Heart left ventricle (tissue), 16 donors: ENCODE measurements at regions not wholly inside any gene's neighbourhood (a gene's known extent, or its start where the extent isn't known, plus 50 kb on each side); places are given as distances from the start of the nearest gene placed in this dataset.

ENCODE experiments used
- ATAC-seq, 4 donors: fragments of 200-7000 bp; cut with Tn5 transposase; one replicate each; pipeline ENCODE4 v1.9.1; 2020 to 2022; ENCODE audit warnings: moderate library complexity in 4 of 4, mild to moderate bottlenecking in 3 of 4, moderate number of reproducible peaks in 1 of 4
- DNase-seq, 5 donors: peaks; one replicate each; pipeline ENCODE4 v3.0.0-alpha.2; 2020
- H3K27ac ChIP-seq, 12 donors: fragments of 200-600 bp; sonication (generic) in 4 of 12; one replicate each; pipeline versions ENCODE4 v1.5.0 to v1.8.0; 2016 to 2022; ENCODE audit warnings: mild to moderate bottlenecking in 2 of 12
- H3K27me3 ChIP-seq, 9 donors: fragments of 200-600 bp; sonication (generic) in 2 of 9; one replicate each; pipeline versions ENCODE4 v1.5.1 to v1.8.0; 2016 to 2022; ENCODE audit warnings: mild to moderate bottlenecking in 3 of 9
- H3K36me3 ChIP-seq, 9 donors: fragments of 200-600 bp; sonication (generic) in 2 of 9; one replicate each; pipeline versions ENCODE4 v1.5.0 to v1.8.0; 2018 to 2022; ENCODE audit warnings: mild to moderate bottlenecking in 2 of 9
- H3K4me1 ChIP-seq, 12 donors: fragments of 200-600 bp; sonication (generic) in 4 of 12; one replicate each; pipeline versions ENCODE4 v1.5.0 to v1.8.0; 2016 to 2022; ENCODE audit warnings: mild to moderate bottlenecking in 3 of 12
- H3K4me3 ChIP-seq, 12 donors: fragments of 200-600 bp; sonication (generic) in 4 of 12; one replicate each; pipeline versions ENCODE4 v1.5.0 to v1.8.0; 2017 to 2022; ENCODE audit warnings: mild to moderate bottlenecking in 9 of 12, moderate library complexity in 4 of 12
- H3K9me3 ChIP-seq, 12 donors: fragments of 200-600 bp; sonication (generic) in 4 of 12; one replicate each; pipeline versions ENCODE4 v1.5.0 to v1.8.0; 2016 to 2022; ENCODE audit warnings: mild to moderate bottlenecking in 1 of 12
- POLR2A ChIP-seq, 2 donors: fragments of 450-650 bp; IDR thresholded peaks; one replicate each; pipeline ENCODE4 v1.6.1; 2017; ENCODE audit warnings: antibody characterized with exemption in 2 of 2, mild to moderate bottlenecking in 2 of 2, moderate library complexity in 2 of 2
- WGBS, 4 donors: extraction: QIAGEN DNeasy Blood & Tissue Kit in 2 of 4; methylation state at CpG; one replicate each; pipeline versions ENCODE4 v1.1.5 to v1.1.7; 2013 to 2018; 5-methylcytosine and 5-hydroxymethylcytosine counted together
- intact Hi-C, 10 donors: fragments of 100-400 bp; cut with DNase I; formaldehyde crosslinking; loops; one replicate each; pipeline versions ENCODE4 v1.11.1 to v1.14.2; 2022
- TF ChIP-seq, protein P1 (sequence below), 12 donors: fragments of 200-600 bp; sonication (generic) in 4 of 12; IDR thresholded peaks; one replicate each; pipeline versions ENCODE4 v1.5.0 to v1.8.0; 2018 to 2022; ENCODE audit warnings: antibody characterized with exemption in 12 of 12, mild to moderate bottlenecking in 5 of 12
- donor health status: ischemic (EF 13 %, LVEDD 7.1; RV severe dilation, severe dysfunction).
- donor health status: healthy with polysubstance abuse.
- donor health status: DM: no; HTN: yes; CAD: no.
- donor health status: DM: no; HTN: no; CAD: no.
- donor health status: ischemic (EF 25% LVEDD 6.9; RV normal size, moderate dysfunction).
- donor health status: ischemic (EF 25% LVEDD 5.7; RV mildly dilated, moderate dysfunction).
- donor health status: healthy.
- donor health status: DM: yes; HTN: yes; CAD: no.
- donor health status: ischemic (EF 35%, LVEDD 5.7; RV mildly dilated, moderate dysfunction).
- donor health status: nonischemic (EF 11% LVEDD 7.7; RV severe dilation, severe dysfunction).
- donor health status: DM: yes; HTN: yes; CAD: no.
- donor health status: PGD.
- donor health status: ischemic (EF 29% LVEDD 5.4; RV normal size, mild dysfunction).
- donor health status: nonischemic (EF 23%, LVEDD 6.1; RV moderate dilation, normal function).

GRCh38 chr2:144152817-144153271 lies 367.1 kb downstream of the ZEB2 start:
- 60 to 71% (median 67%) methylated on average over 5 of the region's 5 CpGs for WGBS, 4 donors
- H3K4me1 ChIP-seq: peaks cover 0 to 17% (median 0%) of the 10 kb centered on the region in 12 donors
- H3K36me3 ChIP-seq: no peaks in the 10 kb centered on the region
- H3K27ac ChIP-seq: peak overlapping the region in 2 of 12 donors; percentile 22 to 37
- ATAC-seq (peak in 3 of 4 donors; percentile 52 to 66 (median 60)), DNase-seq (no peak)
- intact Hi-C loops: loop anchor here in 2 of 10 donors (10.0 kb wide), 1 partner anchor 362 kb away; no protein-coding TSS in a partner anchor
- H3K4me3 ChIP-seq: no peak overlapping the region
- no peaks in the 10 kb centered on the region for H3K27me3 ChIP-seq
- TF ChIP-seq, protein P1, sequence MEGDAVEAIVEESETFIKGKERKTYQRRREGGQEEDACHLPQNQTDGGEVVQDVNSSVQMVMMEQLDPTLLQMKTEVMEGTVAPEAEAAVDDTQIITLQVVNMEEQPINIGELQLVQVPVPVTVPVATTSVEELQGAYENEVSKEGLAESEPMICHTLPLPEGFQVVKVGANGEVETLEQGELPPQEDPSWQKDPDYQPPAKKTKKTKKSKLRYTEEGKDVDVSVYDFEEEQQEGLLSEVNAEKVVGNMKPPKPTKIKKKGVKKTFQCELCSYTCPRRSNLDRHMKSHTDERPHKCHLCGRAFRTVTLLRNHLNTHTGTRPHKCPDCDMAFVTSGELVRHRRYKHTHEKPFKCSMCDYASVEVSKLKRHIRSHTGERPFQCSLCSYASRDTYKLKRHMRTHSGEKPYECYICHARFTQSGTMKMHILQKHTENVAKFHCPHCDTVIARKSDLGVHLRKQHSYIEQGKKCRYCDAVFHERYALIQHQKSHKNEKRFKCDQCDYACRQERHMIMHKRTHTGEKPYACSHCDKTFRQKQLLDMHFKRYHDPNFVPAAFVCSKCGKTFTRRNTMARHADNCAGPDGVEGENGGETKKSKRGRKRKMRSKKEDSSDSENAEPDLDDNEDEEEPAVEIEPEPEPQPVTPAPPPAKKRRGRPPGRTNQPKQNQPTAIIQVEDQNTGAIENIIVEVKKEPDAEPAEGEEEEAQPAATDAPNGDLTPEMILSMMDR (IDR thresholded peaks at IDR 0.05): peak in 1 of 12 donors; percentile 16
- no peak for TF ChIP-seq POLR2A (IDR thresholded peaks at IDR 0.05)
- H3K9me3 ChIP-seq: no peaks in the 10 kb centered on the region

DNA sequence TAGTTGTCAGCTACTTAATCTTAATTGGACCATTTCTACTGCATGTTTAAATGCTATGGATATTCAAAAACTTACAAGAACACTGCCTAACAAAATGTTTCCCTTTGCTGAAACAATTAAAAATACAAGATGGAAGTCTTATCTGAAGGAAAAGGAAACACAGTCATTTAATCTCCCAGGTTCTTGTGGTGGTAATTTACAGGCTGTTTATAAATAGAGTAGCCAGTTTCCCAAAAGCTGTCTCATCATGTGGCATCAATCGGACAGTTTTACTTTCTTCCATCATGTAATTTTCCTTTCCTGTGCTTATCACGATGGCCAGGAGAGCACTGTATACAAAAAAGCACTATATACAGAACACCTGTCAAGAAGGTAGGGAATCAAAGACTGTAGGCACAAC lies 368.1 kb downstream of the ZEB2 start:
- H3K4me1 ChIP-seq: peaks cover 0 to 17% (median 0%) of the 10 kb centered on the region in 12 donors
- H3K27me3 ChIP-seq: no peaks in the 10 kb centered on the region
- no peak for DNase-seq
- intact Hi-C loops: loop anchor here in 2 of 10 donors (10.0 kb wide), 1 partner anchor 363 kb away; no protein-coding TSS in a partner anchor
- H3K36me3 ChIP-seq: no peaks in the 10 kb centered on the region
- 59 to 71% (median 67%) methylated on average over 2 of the region's 2 CpGs for WGBS, 4 donors
- H3K27ac ChIP-seq: no peak overlapping the region
- H3K9me3 ChIP-seq: no peaks in the 10 kb centered on the region
- TF ChIP-seq POLR2A (IDR thresholded peaks at IDR 0.05): no peak
- TF ChIP-seq, protein P1 (IDR thresholded peaks at IDR 0.05): no peak
- ATAC-seq: no peak
- H3K4me3 ChIP-seq: no peak overlapping the region

DNA sequence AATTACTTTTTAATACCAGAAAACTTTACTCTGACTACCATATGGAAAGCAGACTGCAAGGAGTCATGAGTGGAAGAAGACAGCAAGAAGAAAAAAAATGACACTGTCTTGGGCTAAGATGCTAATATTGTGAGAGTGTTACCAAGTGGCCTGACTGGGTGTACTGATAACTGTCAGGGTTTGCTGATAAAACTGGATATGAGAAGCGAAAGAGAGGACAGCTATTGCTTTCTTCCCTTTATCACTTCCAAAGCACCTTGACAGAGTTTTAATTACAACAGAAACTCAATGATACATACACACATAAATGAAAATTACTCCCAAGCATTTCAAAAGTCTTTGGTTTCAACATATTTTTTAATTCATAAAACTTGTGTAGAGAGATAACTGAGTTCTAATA lies 368.5 kb downstream of the ZEB2 start:
- DNase-seq: no peak
- Histone ChIP-seq H3K27ac (no peak overlapping the region), H3K36me3 (no peaks in the 10 kb centered on the region), H3K9me3 (no peaks in the 10 kb centered on the region), H3K4me3 (no peak overlapping the region), H3K4me1 (peaks cover 0 to 17% (median 0%) of the 10 kb centered on the region in 12 donors), H3K27me3 (no peaks in the 10 kb centered on the region)
- no peak for TF ChIP-seq POLR2A (IDR thresholded peaks at IDR 0.05)
- TF ChIP-seq, protein P1 (IDR thresholded peaks at IDR 0.05): no peak
- no peak for ATAC-seq
- 61 to 84% (median 81%) methylated on average over 1 of the region's 1 CpG for WGBS, 4 donors
- intact Hi-C loops: loop anchor here in 2 of 10 donors (10.0 kb wide), 1 partner anchor 363 kb away; no protein-coding TSS in a partner anchor

DNA sequence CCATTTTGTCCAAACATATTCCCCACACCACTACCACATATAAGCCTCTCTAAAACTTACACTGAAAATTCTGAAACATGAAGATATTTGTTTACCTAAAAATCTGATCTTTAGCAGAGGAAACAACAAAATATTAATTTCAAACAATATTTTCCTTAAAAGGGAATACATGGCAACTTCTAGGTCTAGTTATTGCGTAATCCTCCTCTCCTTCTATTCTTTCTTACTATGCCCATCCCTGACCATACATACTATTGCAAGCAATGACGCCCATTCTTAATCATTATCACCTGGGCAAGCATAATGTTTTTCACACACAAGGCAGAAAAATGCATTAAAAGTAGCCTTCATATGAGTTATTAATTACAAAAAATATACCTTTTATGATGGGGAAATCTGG lies 372.6 kb downstream of the ZEB2 start:
- Histone ChIP-seq H3K4me1 (peaks cover 0 to 23% (median 0%) of the 10 kb centered on the region in 12 donors), H3K4me3 (no peak overlapping the region), H3K9me3 (no peaks in the 10 kb centered on the region), H3K36me3 (no peaks in the 10 kb centered on the region), H3K27me3 (no peaks in the 10 kb centered on the region), H3K27ac (no peak overlapping the region)
- intact Hi-C loops: no loop called here
- TF ChIP-seq, protein P1 (IDR thresholded peaks at IDR 0.05): no peak
- TF ChIP-seq POLR2A (IDR thresholded peaks at IDR 0.05): no peak
- ATAC-seq: no peak
- 74 to 100% (median 98%) methylated on average over 2 of the region's 2 CpGs for WGBS, 4 donors
- no peak for DNase-seq
